Transverse colon (tissue), 4 donors: ENCODE measurements at regions not wholly inside any gene's neighbourhood (a gene's known extent, or its start where the extent isn't known, plus 50 kb on each side); places are given as distances from the start of the nearest gene placed in this dataset.

Source experiments
- DNase-seq: peaks from one replicate; pipeline ENCODE4 v3.0.0-alpha.2; 2019
- H3K27ac ChIP-seq, 4 donors: fragments of 200-600 bp; sonication (generic); 2 replicates each; pipeline ENCODE4 v1.5.1; 2016 to 2018; ENCODE audit warnings: inconsistent platforms in 4 of 4
- H3K27me3 ChIP-seq: fragments of 200-600 bp; sonication (generic); 2 replicates; pipeline ENCODE4 v1.5.1; 2017; ENCODE audit warnings: inconsistent platforms
- H3K36me3 ChIP-seq, 4 donors: fragments of 200-600 bp; sonication (generic); 2 replicates each; pipeline ENCODE4 v1.5.1; 2017 to 2019; ENCODE audit warnings: inconsistent platforms in 4 of 4
- H3K4me1 ChIP-seq, 4 donors: fragments of 200-600 bp; sonication (generic); 2 replicates each; pipeline ENCODE4 v1.5.1; 2017 to 2020; ENCODE audit warnings: inconsistent platforms in 4 of 4
- H3K4me3 ChIP-seq, 4 donors: fragments of 200-600 bp; sonication (generic); 1 replicate in 1 of 4; 2 replicates in 3 of 4; pipeline versions ENCODE4 v1.5.1 to v1.6.1; 2017 to 2019; ENCODE audit warnings: inconsistent platforms in 4 of 4
- H3K9me3 ChIP-seq, 2 donors: fragments of 200-600 bp; sonication (generic); 2 replicates each; pipeline ENCODE4 v1.5.1; 2017 to 2019; ENCODE audit warnings: inconsistent platforms in 2 of 2
- EP300 ChIP-seq: sonication (generic); formaldehyde crosslinking; IDR thresholded peaks from one replicate; pipeline ENCODE4 v1.6.1; 2017; ENCODE audit warnings: antibody characterized with exemption, low read depth
- POLR2A ChIP-seq: fragments of 450-650 bp; IDR thresholded peaks from one replicate; pipeline ENCODE4 v1.6.1; 2016; ENCODE audit warnings: antibody characterized with exemption, mild to moderate bottlenecking, moderate library complexity
- POLR2AphosphoS5 ChIP-seq, 3 donors: sonication (generic); formaldehyde crosslinking; IDR thresholded peaks; one replicate each; pipeline ENCODE4 v1.6.1; 2016; ENCODE audit warnings: antibody characterized with exemption in 3 of 3
- WGBS, 2 donors: methylation state at CpG; one replicate each; pipeline ENCODE4 v1.1.5; 2018; ENCODE audit warnings: low coverage in 1 of 2; 5-methylcytosine and 5-hydroxymethylcytosine counted together
- in situ Hi-C, 4 donors: fragments of 200-750 bp; cut with MboI; loops; one replicate each; pipeline versions ENCODE4 v1.15.0 to v1.15.1; 2017; ENCODE audit warnings: low sequenced_read_pairs in 3 of 4, low pct_ligation_motif_present in 1 of 4, low pct_unique_long_range_greater_than_20kb in 1 of 4
- intact Hi-C: fragments of 100-400 bp; cut with DNase I; formaldehyde crosslinking; loops from one replicate; pipeline ENCODE4 v1.15.1; 2023; ENCODE audit warnings: low total_unique reads
- TF ChIP-seq, protein P1 (sequence below), 5 experiments: fragments of 200-600 bp in 3 of 5; fragments of 450-650 bp in 2 of 5; sonication (generic) in 3 of 5; IDR thresholded peaks; 1 replicate in 2 of 5; 2 replicates in 3 of 5; pipeline ENCODE4 v1.5.1; 2016 to 2017; ENCODE audit warnings: antibody characterized with exemption in 5 of 5, inconsistent platforms in 3 of 5, mild to moderate bottlenecking in 2 of 5, moderate library complexity in 1 of 5

DNA sequence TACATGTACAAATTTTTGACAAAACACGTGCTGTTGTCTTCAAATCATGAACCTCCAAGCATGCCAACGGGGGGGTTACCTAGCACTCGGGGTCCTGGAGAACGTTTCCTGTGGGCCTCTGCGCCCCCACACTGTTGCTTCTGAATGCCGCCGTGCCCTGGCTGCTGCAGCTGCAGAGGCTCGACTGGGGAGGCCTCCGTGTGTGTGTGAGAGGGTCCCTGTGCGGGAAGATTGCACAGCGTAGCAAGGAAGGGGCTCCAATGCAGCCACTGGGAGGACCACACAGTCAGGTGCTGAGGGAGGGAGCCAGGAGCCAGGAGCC lies 1322.2 kb downstream of the TBC1D22A start:
- intact Hi-C loops (no loop called here), in situ Hi-C loops (no loop called here)
- no peak overlapping the region for H3K27ac ChIP-seq
- H3K4me3 ChIP-seq: no peak overlapping the region
- no peaks in the 10 kb centered on the region for H3K36me3 ChIP-seq
- H3K9me3 ChIP-seq: no peaks in the 10 kb centered on the region
- peaks cover 7% of the 10 kb centered on the region for H3K27me3 ChIP-seq
- WGBS, 2 donors: 79 to 100% methylated on average over 2 to 11 of the region's 11 CpGs
- H3K4me1 ChIP-seq: peaks cover 2 to 8% (median 5%) of the 10 kb centered on the region in 4 donors
- DNase-seq: no peak
- TF ChIP-seq EP300: no peak
- no peak for TF ChIP-seq POLR2A
- no peak for TF ChIP-seq POLR2AphosphoS5 (IDR thresholded peaks at IDR 0.05)
- TF ChIP-seq, protein P1, sequence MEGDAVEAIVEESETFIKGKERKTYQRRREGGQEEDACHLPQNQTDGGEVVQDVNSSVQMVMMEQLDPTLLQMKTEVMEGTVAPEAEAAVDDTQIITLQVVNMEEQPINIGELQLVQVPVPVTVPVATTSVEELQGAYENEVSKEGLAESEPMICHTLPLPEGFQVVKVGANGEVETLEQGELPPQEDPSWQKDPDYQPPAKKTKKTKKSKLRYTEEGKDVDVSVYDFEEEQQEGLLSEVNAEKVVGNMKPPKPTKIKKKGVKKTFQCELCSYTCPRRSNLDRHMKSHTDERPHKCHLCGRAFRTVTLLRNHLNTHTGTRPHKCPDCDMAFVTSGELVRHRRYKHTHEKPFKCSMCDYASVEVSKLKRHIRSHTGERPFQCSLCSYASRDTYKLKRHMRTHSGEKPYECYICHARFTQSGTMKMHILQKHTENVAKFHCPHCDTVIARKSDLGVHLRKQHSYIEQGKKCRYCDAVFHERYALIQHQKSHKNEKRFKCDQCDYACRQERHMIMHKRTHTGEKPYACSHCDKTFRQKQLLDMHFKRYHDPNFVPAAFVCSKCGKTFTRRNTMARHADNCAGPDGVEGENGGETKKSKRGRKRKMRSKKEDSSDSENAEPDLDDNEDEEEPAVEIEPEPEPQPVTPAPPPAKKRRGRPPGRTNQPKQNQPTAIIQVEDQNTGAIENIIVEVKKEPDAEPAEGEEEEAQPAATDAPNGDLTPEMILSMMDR (IDR thresholded peaks at IDR 0.05): no peak

DNA sequence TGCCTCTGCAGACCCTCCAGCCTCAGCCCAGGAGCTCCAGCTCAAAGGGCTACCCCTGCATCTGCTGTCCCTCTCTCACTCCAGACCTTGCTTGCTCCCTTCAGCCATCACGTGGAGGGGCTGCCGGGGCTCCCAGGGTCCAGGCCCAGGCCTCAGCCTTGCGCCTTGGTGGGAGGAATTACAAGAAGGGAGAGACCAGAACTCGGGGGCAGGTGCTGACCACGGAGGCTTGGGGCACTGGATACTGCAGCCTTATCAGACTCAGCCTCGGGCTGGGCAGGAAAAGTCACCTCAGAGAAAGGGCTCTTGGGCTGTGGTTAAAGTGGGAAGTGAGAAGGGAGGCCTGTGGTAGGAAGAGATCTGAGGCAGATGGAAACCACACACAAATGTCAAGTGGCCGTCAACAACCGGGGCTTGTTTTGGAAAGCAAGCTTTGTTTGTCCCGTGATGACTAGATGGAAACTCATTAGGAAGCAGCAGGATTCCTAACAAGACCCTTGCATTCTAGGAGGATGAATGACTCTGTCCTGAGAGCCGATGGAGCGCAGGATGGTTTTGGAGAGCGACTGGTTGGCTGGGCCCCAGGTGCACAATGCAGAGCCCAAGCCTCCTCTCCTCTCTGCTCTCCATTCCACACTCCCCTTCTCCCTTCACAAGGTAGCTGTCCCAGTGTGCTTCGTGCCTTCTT lies 1321.7 kb downstream of the TBC1D22A start:
- Histone ChIP-seq H3K4me3 (no peak overlapping the region), H3K36me3 (no peaks in the 10 kb centered on the region), H3K27ac (no peak overlapping the region), H3K27me3 (peaks cover 7% of the 10 kb centered on the region), H3K4me1 (peaks cover 0 to 3% (median under 1%) of the 10 kb centered on the region in 4 donors), H3K9me3 (no peaks in the 10 kb centered on the region)
- no peak for DNase-seq
- TF ChIP-seq POLR2AphosphoS5 (IDR thresholded peaks at IDR 0.05): no peak
- in situ Hi-C loops (no loop called here), intact Hi-C loops (no loop called here)
- WGBS, 2 donors: 64 to 65% methylated on average over 4 to 13 of the region's 13 CpGs

DNA sequence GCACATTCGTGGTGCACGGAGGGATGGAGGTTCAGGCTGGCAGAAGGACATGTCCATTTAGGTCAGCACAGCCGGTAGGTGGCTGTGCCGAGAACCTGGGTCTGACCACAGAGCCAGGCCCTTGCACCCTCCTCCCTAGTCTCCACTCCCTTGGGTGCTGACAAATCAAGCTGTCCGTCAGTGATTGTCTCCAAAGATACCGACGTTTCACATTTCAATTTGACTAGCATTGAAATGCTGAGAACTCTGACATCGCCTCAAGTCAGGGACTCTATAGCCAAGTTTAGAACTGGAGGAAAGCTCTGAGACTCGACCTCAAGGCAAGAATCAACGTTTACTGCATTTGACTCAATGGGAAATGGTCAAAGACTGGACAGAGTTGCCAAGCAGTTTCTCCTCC lies 1321.1 kb downstream of the TBC1D22A start:
- H3K36me3 ChIP-seq: no peaks in the 10 kb centered on the region
- H3K4me1 ChIP-seq: no peaks in the 10 kb centered on the region
- H3K27ac ChIP-seq: no peak overlapping the region
- 68% methylated on average over 10 of the region's 10 CpGs; no CpG with 5 or more reads in 1 of the 2 donors for WGBS, 2 donors
- no peaks in the 10 kb centered on the region for H3K9me3 ChIP-seq
- no peak for TF ChIP-seq EP300
- no peak for TF ChIP-seq POLR2AphosphoS5 (IDR thresholded peaks at IDR 0.05)
- TF ChIP-seq, protein P1 (IDR thresholded peaks at IDR 0.05): no peak
- no peak for TF ChIP-seq POLR2A
- intact Hi-C loops: no loop called here
- H3K27me3 ChIP-seq: peaks cover 7% of the 10 kb centered on the region
- DNase-seq: no peak
- in situ Hi-C loops: no loop called here
- H3K4me3 ChIP-seq: no peak overlapping the region

DNA sequence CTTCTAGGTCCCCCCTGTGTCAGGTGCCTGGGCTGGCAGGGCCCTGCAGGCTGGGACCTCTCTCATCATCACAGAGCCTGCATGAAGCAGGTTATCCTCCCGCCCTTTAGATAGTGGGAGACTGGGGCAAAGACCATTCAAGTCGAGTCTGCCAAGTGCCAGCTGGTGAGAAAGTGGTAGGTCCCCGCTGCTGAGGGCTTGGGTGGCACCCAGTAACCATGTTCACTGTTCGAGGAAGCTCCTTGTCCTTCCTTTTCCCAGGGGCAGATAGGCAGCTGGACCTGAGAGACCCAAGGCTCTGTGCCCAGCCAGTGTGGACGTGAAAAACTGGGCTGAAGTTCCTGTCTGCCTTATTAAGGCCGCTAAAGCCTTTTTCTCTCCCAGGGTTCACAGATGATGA lies 1319.8 kb downstream of the TBC1D22A start:
- DNase-seq: no peak
- no peaks in the 10 kb centered on the region for H3K4me1 ChIP-seq
- no peak overlapping the region for H3K4me3 ChIP-seq
- H3K27me3 ChIP-seq: peaks cover 7% of the 10 kb centered on the region
- no peak for TF ChIP-seq EP300
- no peak for TF ChIP-seq POLR2AphosphoS5 (IDR thresholded peaks at IDR 0.05)
- TF ChIP-seq POLR2A: no peak
- TF ChIP-seq, protein P1 (IDR thresholded peaks at IDR 0.05): no peak
- no peaks in the 10 kb centered on the region for H3K36me3 ChIP-seq
- intact Hi-C loops (no loop called here), in situ Hi-C loops (no loop called here)
- no peak overlapping the region for H3K27ac ChIP-seq
- WGBS, 2 donors: 80 to 83% methylated on average over 2 to 6 of the region's 6 CpGs
- no peaks in the 10 kb centered on the region for H3K9me3 ChIP-seq

DNA sequence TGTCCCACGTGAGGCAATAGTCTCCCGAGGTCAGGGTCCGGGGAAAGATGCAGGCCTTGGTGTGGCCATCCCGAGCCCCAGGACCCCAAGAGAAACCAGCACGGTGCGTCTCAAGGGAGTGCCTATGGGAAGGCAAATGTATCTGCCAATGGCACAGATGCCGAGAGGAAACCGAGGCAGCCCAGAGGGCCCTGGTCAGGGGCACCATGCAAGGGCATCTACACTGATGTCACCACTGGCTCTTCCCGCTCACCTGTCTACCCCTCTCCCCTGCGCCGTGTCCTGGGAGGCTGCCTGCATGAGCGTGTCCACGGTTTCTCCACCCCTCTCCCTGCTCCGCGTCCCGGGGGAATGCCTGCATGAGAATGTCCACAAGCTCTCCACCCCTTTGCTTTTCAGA lies 1318.8 kb downstream of the TBC1D22A start:
- TF ChIP-seq POLR2A (no peak), EP300 (no peak), POLR2AphosphoS5 (IDR thresholded peaks at IDR 0.05) (no peak)
- TF ChIP-seq, protein P1 (IDR thresholded peaks at IDR 0.05): no peak
- no peaks in the 10 kb centered on the region for H3K9me3 ChIP-seq
- intact Hi-C loops: no loop called here
- DNase-seq: no peak
- H3K36me3 ChIP-seq: no peaks in the 10 kb centered on the region
- 84% methylated on average over 14 of the region's 16 CpGs; no CpG with 5 or more reads in 1 of the 2 donors for WGBS, 2 donors
- H3K4me1 ChIP-seq: no peaks in the 10 kb centered on the region
- H3K27ac ChIP-seq: no peak overlapping the region
- H3K4me3 ChIP-seq: no peak overlapping the region
- in situ Hi-C loops: no loop called here
- peaks cover 7% of the 10 kb centered on the region for H3K27me3 ChIP-seq
